ENCODE measurements at regions not wholly inside any gene's neighbourhood (a gene's known extent, or its start where the extent isn't known, plus 50 kb on each side); places are given as distances from the start of the nearest gene placed in this dataset.

- TF ChIP-seq CTCF (IDR thresholded peaks at IDR 0.05; ENCODE audit: low read depth, low read length, missing input control) (no peak), HNF4G (IDR thresholded peaks at IDR 0.05) (no peak), JUND (IDR thresholded peaks at IDR 0.05) (no peak), NR2F2 (IDR thresholded peaks at IDR 0.05) (no peak), YY1 (IDR thresholded peaks at IDR 0.05) (no peak), EGR1 (IDR thresholded peaks at IDR 0.05; ENCODE audit: low read depth in 2 of 2) (no peak)
Observed at GRCh38 chr9:1580215-1580614, 434.9 kb upstream of the SMARCA2 start (continued).

- H3K27ac ChIP-seq (ENCODE audit: low read depth in 1 of 2, low read length in 2 of 2), result no peak overlapping the region
- no peaks in the 10 kb centered on the region for H3K36me3 ChIP-seq (ENCODE audit: control insufficient read depth in 4 of 4, insufficient read depth in 3 of 4, low read depth in 1 of 4, low read length in 3 of 4)
- no peak for DNase-seq (ENCODE audit: low spot score)
- H3K27me3 ChIP-seq (ENCODE audit: control insufficient read depth in 4 of 4, insufficient read depth in 4 of 4, low read length in 3 of 4), result no peaks in the 10 kb centered on the region
- H3K4me1 ChIP-seq (ENCODE audit: control insufficient read depth in 4 of 4, insufficient read depth in 4 of 4, low read length in 3 of 4), result no peaks in the 10 kb centered on the region
- H3K9ac ChIP-seq (ENCODE audit: low read depth in 1 of 2, low read length in 2 of 2), result no peak overlapping the region
- no peak for TF ChIP-seq FOXA1 (IDR thresholded peaks at IDR 0.05)
- no peak for TF ChIP-seq RXRA (IDR thresholded peaks at IDR 0.05)
- no peak for TF ChIP-seq GABPA (IDR thresholded peaks at IDR 0.05 in 1 of 2, conservative IDR thresholded peaks at IDR 0.05 in 1 of 2)
- TF ChIP-seq FOXA2 (IDR thresholded peaks at IDR 0.05), result no peak
- H3K4me3 ChIP-seq (ENCODE audit: low read depth in 1 of 3, low read length in 3 of 3), result no peak overlapping the region
- H3K9me3 ChIP-seq (ENCODE audit: control insufficient read depth in 4 of 4, low read length in 3 of 4), result no peaks in the 10 kb centered on the region
Observed at GRCh38 chr9:1581926-1582325, 433.2 kb upstream of the SMARCA2 start.

- H3K9ac ChIP-seq (ENCODE audit: low read depth in 1 of 2, low read length in 2 of 2), result no peak overlapping the region
- no peak overlapping the region for H3K27ac ChIP-seq (ENCODE audit: low read depth in 1 of 2, low read length in 2 of 2)
- no peaks in the 10 kb centered on the region for H3K4me1 ChIP-seq (ENCODE audit: control insufficient read depth in 4 of 4, insufficient read depth in 4 of 4, low read length in 3 of 4)
- H3K27me3 ChIP-seq (ENCODE audit: control insufficient read depth in 4 of 4, insufficient read depth in 4 of 4, low read length in 3 of 4), result no peaks in the 10 kb centered on the region
- DNase-seq (ENCODE audit: low spot score), result no peak
- H3K4me3 ChIP-seq (ENCODE audit: low read depth in 1 of 3, low read length in 3 of 3), result no peak overlapping the region
- peaks cover 0 to 5% (median under 1%) of the 10 kb centered on the region in 4 donors for H3K9me3 ChIP-seq (ENCODE audit: control insufficient read depth in 4 of 4, low read length in 3 of 4)
- H3K36me3 ChIP-seq (ENCODE audit: control insufficient read depth in 4 of 4, insufficient read depth in 3 of 4, low read depth in 1 of 4, low read length in 3 of 4), result no peaks in the 10 kb centered on the region
- TF ChIP-seq MAX (IDR thresholded peaks at IDR 0.05), result no peak
- WGBS, result 52% methylated on average over 1 of the region's 1 CpG
Observed at GRCh38 chr9:1591310-1591709, 423.8 kb upstream of the SMARCA2 start.

- 79% methylated on average over 2 of the region's 2 CpGs for WGBS
- H3K36me3 ChIP-seq (ENCODE audit: control insufficient read depth in 4 of 4, insufficient read depth in 3 of 4, low read depth in 1 of 4, low read length in 3 of 4), result no peaks in the 10 kb centered on the region
- H3K9ac ChIP-seq (ENCODE audit: low read depth in 1 of 2, low read length in 2 of 2), result no peak overlapping the region
- no peaks in the 10 kb centered on the region for H3K4me1 ChIP-seq (ENCODE audit: control insufficient read depth in 4 of 4, insufficient read depth in 4 of 4, low read length in 3 of 4)
- H3K4me3 ChIP-seq (ENCODE audit: low read depth in 1 of 3, low read length in 3 of 3), result no peak overlapping the region
- no peak overlapping the region for H3K27ac ChIP-seq (ENCODE audit: low read depth in 1 of 2, low read length in 2 of 2)
- H3K27me3 ChIP-seq (ENCODE audit: control insufficient read depth in 4 of 4, insufficient read depth in 4 of 4, low read length in 3 of 4), result no peaks in the 10 kb centered on the region
- TF ChIP-seq GABPA (IDR thresholded peaks at IDR 0.05 in 1 of 2, conservative IDR thresholded peaks at IDR 0.05 in 1 of 2) (no peak), HNF4G (IDR thresholded peaks at IDR 0.05) (no peak), EGR1 (IDR thresholded peaks at IDR 0.05; ENCODE audit: low read depth in 2 of 2) (no peak), SP1 (IDR thresholded peaks at IDR 0.05) (no peak), YY1 (IDR thresholded peaks at IDR 0.05) (no peak), FOXA1 (IDR thresholded peaks at IDR 0.05) (no peak), NR2F2 (IDR thresholded peaks at IDR 0.05) (no peak), RAD21 (IDR thresholded peaks at IDR 0.05) (no peak), CTCF (IDR thresholded peaks at IDR 0.05; ENCODE audit: low read depth, low read length, missing input control) (no peak), TAF1 (conservative IDR thresholded peaks at IDR 0.05) (no peak)
- DNase-seq (ENCODE audit: low spot score), result no peak
- H3K9me3 ChIP-seq (ENCODE audit: control insufficient read depth in 4 of 4, low read length in 3 of 4), result no peaks in the 10 kb centered on the region
Observed at GRCh38 chr9:1598270-1598669, 416.9 kb upstream of the SMARCA2 start.

Measured in liver (tissue), 8 donors.